ENCODE measurements at regions not wholly inside any gene's neighbourhood (a gene's known extent, or its start where the extent isn't known, plus 50 kb on each side); places are given as distances from the start of the nearest gene placed in this dataset.
"Not testable (repeated sequence)": the region's sequence is repeated elsewhere in the genome, so short reads cannot be mapped to it uniquely, and the experiment has no call there.

GRCh38 chr3:18546632-18547031 is 121.5 kb upstream of the SATB1 start:
- no peak for DNase-seq (ENCODE audit: low spot score)

DNA sequence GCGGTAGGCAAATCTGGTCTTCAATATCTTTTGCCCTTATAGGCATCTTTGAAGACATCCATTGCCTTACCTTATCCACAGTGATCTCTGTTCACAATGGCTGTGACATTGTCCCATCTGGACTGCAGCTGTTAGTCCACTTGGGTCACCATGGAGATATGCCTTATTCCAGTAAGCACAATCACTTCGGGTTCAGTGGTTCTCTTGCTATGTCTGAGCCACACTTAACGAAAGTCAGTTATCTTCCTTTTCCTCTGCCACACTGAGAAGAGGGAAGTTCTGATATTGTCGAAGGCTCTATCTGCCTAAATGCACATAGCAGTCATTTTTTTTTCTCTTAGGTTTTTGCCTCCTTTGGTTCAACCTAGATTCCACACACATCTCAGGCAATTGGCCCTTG is 119.0 kb upstream of the SATB1 start:
- DNase-seq (ENCODE audit: low spot score) = no peak

GRCh38 chr3:18538463-18539230 is 113.5 kb upstream of the SATB1 start:
- no peak for DNase-seq (ENCODE audit: low spot score)

DNA sequence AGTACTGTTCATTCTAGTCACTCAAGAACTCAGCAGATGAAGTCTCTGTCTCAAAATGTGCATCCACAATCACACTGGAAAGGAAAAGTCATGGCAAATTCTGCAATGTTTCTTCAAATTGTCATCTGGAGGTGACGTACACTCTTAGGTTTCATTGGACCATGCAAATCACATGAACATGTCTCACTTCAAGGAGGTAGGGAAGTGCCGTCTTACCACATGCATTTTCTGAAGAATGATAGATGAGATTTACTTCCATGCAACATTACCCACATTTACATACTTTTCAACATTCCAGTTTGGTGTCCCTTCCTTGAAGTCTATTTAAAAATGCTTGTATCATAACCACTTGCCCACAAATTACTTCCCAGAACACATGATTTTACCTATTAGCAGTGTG is 107.9 kb upstream of the SATB1 start:
- no peak for DNase-seq (ENCODE audit: low spot score)

GRCh38 chr3:18531662-18532061 is 106.5 kb upstream of the SATB1 start:
- no peak for DNase-seq (ENCODE audit: low spot score)

GRCh38 chr3:18529631-18530030 is 104.5 kb upstream of the SATB1 start:
- DNase-seq (ENCODE audit: low spot score) = no peak

- DNase-seq (ENCODE audit: low spot score) = no peak
These were observed 102.6 kb upstream of the SATB1 start for GRCh38 chr3:18527691-18528090.

- DNase-seq (ENCODE audit: low spot score) = no peak
These were observed 101.5 kb upstream of the SATB1 start for GRCh38 chr3:18526667-18527066.

- not testable (repeated sequence) for DNase-seq (ENCODE audit: low spot score)
These were observed 91.0 kb upstream of the SATB1 start for GRCh38 chr3:18516170-18516569.

DNA sequence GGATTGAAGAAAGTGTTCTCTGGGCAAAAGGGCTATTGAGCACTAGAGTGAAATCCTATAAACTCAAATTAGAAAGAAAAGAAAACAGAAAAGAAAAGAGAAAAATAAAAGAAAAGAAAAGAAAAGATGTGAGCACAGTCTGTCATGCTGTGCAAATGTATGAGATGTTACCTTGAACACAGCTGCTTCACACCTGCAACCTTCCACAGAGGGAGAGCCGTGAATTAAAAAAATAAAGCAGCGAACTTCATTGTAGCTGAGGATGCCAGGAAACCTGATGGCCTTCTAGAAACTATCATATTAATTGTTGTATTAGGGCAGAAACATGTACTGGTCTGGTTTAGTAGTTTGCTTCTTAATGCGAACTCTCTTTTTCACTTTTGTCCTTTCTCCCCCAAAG is 88.0 kb upstream of the SATB1 start:
- DNase-seq (ENCODE audit: low spot score) = no peak

- no peak for DNase-seq (ENCODE audit: low spot score)
These were observed 86.9 kb upstream of the SATB1 start for GRCh38 chr3:18512007-18512406.

GRCh38 chr3:18510947-18511346 is 85.8 kb upstream of the SATB1 start:
- DNase-seq (ENCODE audit: low spot score) = no peak

DNA sequence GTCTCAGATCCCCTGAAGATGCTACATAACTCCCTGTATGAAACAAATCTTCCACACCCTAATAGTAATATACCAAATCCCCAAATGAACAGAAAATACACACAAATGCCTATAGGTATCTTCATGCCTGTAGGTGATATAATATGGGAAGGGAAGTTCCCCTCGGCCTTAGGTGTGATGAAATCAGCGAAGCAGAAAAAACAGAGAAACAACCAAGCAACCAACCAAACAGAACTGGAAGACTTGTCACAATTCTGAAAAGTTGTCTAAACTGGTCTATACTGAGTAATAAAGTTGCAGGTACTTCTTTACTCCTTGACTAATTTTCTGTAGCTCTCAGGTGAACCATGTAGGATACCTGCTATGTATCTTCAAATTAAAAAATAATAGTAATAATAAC is 82.2 kb upstream of the SATB1 start:
- DNase-seq (ENCODE audit: low spot score) = no peak

- DNase-seq (ENCODE audit: low spot score) = no peak
These were observed 79.9 kb upstream of the SATB1 start for GRCh38 chr3:18505056-18505455.

GRCh38 chr3:18501679-18502343 is 76.7 kb upstream of the SATB1 start:
- DNase-seq (ENCODE audit: low spot score) = no peak

DNA sequence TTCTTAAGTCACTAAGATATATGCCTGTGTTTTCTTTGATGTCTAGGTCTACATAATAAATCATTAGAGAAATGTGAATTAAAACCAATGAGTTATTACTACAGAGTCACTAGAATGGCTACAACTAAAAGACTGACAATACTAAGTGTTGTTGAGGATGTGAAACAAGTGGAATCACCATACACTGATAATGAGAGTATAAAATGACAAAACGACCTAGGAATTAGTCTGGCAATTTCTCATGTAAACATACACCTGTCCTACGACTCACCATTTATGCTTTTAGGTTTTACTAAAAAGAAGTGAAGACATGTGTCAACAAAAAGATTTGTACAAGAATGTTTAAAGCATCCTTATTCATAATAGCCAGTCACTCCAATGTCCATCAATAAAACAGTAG is 75.2 kb upstream of the SATB1 start:
- no peak for DNase-seq (ENCODE audit: low spot score)

GRCh38 chr3:18499301-18499700 is 74.2 kb upstream of the SATB1 start:
- no peak for DNase-seq (ENCODE audit: low spot score)

DNA sequence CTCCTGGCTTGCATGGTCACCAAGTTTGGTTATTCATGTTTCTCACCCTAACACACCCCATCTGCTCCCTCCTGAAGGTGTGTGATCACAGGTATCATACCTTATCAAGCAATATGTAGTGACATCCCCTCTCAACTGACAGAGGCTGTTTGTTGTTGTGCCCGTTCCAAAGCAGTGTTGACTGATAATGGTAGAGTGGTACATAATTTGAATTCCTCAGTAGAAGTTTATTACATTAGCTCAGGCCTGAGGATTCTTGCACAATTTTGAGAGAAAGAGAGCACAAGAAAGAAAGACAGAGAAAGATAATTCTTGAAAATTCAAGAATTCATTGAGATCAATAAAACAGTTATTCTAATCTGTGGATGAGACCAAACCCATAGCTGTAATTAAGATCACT is 69.1 kb upstream of the SATB1 start:
- DNase-seq (ENCODE audit: low spot score) = no peak

- no peak for DNase-seq (ENCODE audit: low spot score)
These were observed 64.8 kb upstream of the SATB1 start for GRCh38 chr3:18489939-18490338.

DNA sequence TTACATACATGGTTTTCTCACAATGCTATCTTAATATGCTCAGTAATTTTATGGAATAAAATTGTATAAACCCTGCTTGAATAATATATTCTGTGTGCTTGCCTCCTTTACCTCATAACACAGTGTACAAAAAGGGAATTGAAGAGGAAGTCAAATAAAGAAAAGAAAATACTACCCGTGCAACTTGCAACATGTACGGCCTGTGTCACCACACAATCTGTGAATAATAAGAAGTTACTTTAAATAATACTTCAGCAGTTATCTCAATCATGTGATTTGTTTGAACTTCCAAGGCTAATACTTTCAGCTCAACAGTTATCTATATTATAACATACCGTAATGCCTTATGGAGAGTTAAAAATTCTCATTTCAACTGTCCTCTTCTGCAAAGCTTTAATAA is 58.1 kb upstream of the SATB1 start:
- DNase-seq (ENCODE audit: low spot score) = no peak

GRCh38 chr3:18481946-18482548 is 56.9 kb upstream of the SATB1 start:
- DNase-seq (ENCODE audit: low spot score) = no peak

DNA sequence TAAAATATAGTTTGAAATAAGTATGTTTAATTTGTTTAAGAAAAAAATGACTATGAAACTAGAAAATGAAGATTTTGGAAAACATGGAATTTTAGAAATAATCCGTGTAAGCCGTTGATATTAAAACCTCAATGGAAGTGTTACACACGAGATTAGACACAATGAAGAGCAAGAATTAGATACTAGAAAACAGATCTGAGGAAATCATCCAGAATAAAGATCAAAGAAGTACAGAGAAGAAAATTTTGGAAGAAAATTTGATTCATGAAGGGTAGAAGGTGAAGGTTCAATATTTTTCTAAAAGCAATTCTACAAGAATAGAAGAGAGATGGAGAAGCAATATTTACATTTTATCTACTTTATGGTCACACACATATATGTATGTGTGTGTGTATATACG is 52.5 kb upstream of the SATB1 start:
- no peak for DNase-seq (ENCODE audit: low spot score)

All from AG08396 (cell line).